Loucy (cell line): ENCODE measurements at regions not wholly inside any gene's neighbourhood (a gene's known extent, or its start where the extent isn't known, plus 50 kb on each side); places are given as distances from the start of the nearest gene placed in this dataset.

Experiments used
- EZH2phosphoT487 ChIP-seq: fragments of 200-600 bp; IDR thresholded peaks from 2 replicates; pipeline ENCODE4 v1.6.1; 2018; ENCODE audit warnings: antibody characterized with exemption, mild to moderate bottlenecking, moderate library complexity, borderline replicate concordance
- TF ChIP-seq, protein P1 (sequence below): fragments of 200-600 bp; sonication (generic); conservative IDR thresholded peaks from 2 replicates; pipeline ENCODE4 v1.5.1; 2014; ENCODE audit warnings: mild to moderate bottlenecking, antibody characterized with exemption, low read length

DNA sequence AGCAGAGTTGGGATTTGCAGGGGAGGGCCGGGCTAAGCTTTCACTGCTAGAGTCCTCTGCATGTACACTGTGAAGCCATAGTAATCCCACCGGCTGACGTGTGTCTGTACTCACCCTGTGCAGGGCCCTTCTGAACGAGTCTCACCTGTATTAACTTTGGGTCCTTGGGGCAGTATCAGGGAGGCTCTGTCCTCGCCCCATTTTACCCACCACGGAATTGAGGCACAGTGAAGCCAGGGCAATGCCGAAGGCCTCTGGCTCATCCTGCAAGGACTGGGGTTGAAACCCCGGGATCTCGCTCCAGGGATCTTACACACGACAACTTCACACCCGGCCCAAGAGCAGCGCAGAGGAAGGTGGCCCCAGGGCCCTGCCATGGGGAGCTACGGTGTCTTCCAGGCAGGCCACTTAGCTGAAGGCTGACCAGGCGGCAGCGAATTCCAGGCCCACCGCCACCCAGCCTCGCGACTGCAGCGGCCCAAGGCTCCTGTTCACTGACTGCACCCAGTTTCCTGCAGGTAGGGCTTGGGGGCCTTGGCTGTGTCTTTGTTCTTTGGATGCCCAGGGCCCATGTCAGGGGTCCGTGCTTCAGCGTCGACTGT lies 75.5 kb upstream of the ADRA2C start:
- TF ChIP-seq, protein P1, sequence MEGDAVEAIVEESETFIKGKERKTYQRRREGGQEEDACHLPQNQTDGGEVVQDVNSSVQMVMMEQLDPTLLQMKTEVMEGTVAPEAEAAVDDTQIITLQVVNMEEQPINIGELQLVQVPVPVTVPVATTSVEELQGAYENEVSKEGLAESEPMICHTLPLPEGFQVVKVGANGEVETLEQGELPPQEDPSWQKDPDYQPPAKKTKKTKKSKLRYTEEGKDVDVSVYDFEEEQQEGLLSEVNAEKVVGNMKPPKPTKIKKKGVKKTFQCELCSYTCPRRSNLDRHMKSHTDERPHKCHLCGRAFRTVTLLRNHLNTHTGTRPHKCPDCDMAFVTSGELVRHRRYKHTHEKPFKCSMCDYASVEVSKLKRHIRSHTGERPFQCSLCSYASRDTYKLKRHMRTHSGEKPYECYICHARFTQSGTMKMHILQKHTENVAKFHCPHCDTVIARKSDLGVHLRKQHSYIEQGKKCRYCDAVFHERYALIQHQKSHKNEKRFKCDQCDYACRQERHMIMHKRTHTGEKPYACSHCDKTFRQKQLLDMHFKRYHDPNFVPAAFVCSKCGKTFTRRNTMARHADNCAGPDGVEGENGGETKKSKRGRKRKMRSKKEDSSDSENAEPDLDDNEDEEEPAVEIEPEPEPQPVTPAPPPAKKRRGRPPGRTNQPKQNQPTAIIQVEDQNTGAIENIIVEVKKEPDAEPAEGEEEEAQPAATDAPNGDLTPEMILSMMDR, result no peak
- TF ChIP-seq EZH2phosphoT487, result no peak
